Endothelial cell of umbilical vein (primary cell): ENCODE measurements at regions not wholly inside any gene's neighbourhood (a gene's known extent, or its start where the extent isn't known, plus 50 kb on each side); places are given as distances from the start of the nearest gene placed in this dataset.

Experiments used
- EZH2 ChIP-seq: IDR thresholded peaks from 2 replicates; pipeline ENCODE4 v1.6.1; 2012; ENCODE audit warnings: borderline replicate concordance, low read depth, mild to moderate bottlenecking, moderate library complexity, low read length, inconsistent platforms; ENCODE audit not compliant: severe bottlenecking
- MYC ChIP-seq: IDR thresholded peaks from one replicate; pipeline ENCODE4 v1.6.1; 2011; ENCODE audit warnings: mild to moderate bottlenecking, low read depth, low read length
- POLR2A ChIP-seq: IDR thresholded peaks from 2 replicates; pipeline ENCODE4 v1.6.1; 2012; ENCODE audit warnings: low read depth, mild to moderate bottlenecking, control low read depth, low read length
- TF ChIP-seq, protein P1 (sequence below), 2 donors: IDR thresholded peaks; 1 replicate in 1 of 2; 2 replicates in 1 of 2; pipeline ENCODE4 v1.5.1; 2011; ENCODE audit warnings: low read length in 2 of 2, mild to moderate bottlenecking in 2 of 2, moderate library complexity in 2 of 2, control low read depth in 1 of 2, inconsistent platforms in 1 of 2, low read depth in 1 of 2; ENCODE audit not compliant: insufficient read depth in 1 of 2; ENCODE audit errors: extremely low read depth in 1 of 2
- TF ChIP-seq, protein P2 (sequence below): IDR thresholded peaks from 2 replicates; pipeline ENCODE4 v1.6.1; 2011; ENCODE audit not compliant: insufficient read depth, insufficient read length

DNA sequence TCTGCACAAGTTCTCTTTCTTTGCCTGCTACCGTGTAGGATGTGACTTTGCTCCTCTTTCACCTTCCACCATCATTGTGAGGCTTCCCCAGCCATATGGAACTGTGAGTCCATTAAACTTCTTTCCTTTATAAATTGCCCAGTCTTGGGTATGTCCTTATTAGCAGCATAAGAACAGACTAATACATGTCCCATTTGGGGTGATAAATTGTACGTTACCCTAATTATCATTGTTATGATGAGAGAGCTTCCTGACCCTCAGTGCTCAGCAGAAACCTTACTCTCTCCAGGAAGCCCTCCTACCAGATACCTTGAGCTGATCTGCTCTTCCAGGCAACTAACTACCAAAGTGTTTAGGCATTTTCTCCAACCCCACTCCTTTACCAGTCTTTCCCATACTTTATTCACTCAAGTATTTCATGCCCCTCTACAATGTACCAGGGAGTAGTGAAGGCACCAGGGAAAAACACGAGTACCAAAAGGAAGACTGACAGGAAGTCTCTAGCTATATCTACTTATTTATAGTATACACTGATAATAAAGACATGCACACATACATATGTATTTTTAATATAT is 196.2 kb downstream of the MYCN start:
- TF ChIP-seq, protein P1, sequence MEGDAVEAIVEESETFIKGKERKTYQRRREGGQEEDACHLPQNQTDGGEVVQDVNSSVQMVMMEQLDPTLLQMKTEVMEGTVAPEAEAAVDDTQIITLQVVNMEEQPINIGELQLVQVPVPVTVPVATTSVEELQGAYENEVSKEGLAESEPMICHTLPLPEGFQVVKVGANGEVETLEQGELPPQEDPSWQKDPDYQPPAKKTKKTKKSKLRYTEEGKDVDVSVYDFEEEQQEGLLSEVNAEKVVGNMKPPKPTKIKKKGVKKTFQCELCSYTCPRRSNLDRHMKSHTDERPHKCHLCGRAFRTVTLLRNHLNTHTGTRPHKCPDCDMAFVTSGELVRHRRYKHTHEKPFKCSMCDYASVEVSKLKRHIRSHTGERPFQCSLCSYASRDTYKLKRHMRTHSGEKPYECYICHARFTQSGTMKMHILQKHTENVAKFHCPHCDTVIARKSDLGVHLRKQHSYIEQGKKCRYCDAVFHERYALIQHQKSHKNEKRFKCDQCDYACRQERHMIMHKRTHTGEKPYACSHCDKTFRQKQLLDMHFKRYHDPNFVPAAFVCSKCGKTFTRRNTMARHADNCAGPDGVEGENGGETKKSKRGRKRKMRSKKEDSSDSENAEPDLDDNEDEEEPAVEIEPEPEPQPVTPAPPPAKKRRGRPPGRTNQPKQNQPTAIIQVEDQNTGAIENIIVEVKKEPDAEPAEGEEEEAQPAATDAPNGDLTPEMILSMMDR (IDR thresholded peaks at IDR 0.05; ENCODE audit: extremely low read depth in 1 of 2, insufficient read depth in 1 of 2, low read depth in 1 of 2, low read length in 2 of 2) = no peak
- TF ChIP-seq, protein P2, sequence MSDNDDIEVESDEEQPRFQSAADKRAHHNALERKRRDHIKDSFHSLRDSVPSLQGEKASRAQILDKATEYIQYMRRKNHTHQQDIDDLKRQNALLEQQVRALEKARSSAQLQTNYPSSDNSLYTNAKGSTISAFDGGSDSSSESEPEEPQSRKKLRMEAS = no peak
- TF ChIP-seq POLR2A (no peak), EZH2 (no peak), MYC (no peak)
